ENCODE measurements at regions not wholly inside any gene's neighbourhood (a gene's known extent, or its start where the extent isn't known, plus 50 kb on each side); places are given as distances from the start of the nearest gene placed in this dataset.

DNA sequence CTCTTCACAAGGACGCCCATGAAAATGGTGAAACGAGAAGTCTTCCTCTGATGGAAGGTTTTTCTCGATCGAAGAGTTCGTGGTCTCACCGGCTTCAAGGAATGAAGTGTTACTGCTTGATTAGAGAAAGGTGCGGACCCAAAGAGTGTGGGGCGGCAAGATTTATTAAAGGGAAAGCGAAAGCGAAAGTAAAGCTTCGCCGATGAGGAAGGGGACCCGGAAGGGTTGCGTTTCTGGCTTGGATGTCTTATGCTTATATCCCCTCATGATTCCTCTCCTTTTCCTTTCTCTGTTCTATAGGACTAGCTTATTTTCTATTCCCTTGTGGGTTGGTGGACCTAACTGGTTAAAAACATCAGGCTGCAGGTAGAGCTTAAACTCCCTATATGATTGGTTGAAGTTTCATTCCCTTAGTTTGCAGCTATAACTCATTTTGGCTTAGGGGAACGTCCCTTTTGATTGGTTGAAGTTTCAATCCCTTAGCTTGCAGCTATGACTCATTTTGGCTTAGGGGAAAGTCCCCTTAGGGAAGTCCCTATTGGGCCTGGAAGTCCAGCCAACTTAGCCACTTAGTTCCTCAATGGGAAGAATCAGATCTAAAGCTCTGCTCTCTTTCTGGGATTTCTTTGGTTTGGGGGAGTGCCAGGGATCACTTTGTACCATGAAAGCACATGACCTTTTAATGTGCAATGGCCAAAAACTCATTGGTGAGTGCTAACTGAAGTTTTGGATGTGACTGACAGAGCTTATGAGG is 1025.0 kb upstream of the PCDH10 start:
- TF ChIP-seq, protein P1, sequence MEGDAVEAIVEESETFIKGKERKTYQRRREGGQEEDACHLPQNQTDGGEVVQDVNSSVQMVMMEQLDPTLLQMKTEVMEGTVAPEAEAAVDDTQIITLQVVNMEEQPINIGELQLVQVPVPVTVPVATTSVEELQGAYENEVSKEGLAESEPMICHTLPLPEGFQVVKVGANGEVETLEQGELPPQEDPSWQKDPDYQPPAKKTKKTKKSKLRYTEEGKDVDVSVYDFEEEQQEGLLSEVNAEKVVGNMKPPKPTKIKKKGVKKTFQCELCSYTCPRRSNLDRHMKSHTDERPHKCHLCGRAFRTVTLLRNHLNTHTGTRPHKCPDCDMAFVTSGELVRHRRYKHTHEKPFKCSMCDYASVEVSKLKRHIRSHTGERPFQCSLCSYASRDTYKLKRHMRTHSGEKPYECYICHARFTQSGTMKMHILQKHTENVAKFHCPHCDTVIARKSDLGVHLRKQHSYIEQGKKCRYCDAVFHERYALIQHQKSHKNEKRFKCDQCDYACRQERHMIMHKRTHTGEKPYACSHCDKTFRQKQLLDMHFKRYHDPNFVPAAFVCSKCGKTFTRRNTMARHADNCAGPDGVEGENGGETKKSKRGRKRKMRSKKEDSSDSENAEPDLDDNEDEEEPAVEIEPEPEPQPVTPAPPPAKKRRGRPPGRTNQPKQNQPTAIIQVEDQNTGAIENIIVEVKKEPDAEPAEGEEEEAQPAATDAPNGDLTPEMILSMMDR (IDR thresholded peaks at IDR 0.05): no peak
- Mint-ChIP-seq H3K4me3 (ENCODE audit: unreplicated experiment) (no peak overlapping the region), H3K4me1 (ENCODE audit: low read depth) (no peaks in the 10 kb centered on the region), H3K36me3 (ENCODE audit: low read depth) (no peaks in the 10 kb centered on the region), H3K9me3 (ENCODE audit: low read depth) (peaks cover 10% of the 10 kb centered on the region), H3K27me3 (ENCODE audit: low read depth) (no peaks in the 10 kb centered on the region), H3K27ac (ENCODE audit: unreplicated experiment) (no peak overlapping the region)
- DNase-seq (ENCODE audit: low spot score): no peak

DNA sequence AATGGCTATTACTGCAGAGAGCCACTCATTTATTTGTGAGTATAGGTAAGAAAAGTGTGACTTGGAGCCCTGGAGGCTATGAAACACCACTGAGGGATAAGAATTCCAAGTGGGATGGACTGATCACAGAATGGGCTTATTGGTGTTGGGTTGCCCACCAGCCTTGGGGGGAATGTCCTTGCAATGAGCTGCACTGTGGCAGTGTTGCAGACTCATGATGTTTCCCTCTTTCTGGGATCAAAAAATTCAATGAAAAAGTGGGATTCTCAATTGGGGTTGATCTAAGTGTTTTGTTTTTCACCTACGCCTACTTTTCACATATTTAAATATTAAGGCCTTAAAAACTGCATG is 1024.5 kb upstream of the PCDH10 start:
- H3K9me3 Mint-ChIP-seq (ENCODE audit: low read depth): peaks cover 8% of the 10 kb centered on the region
- TF ChIP-seq, protein P1 (IDR thresholded peaks at IDR 0.05): no peak
- no peak overlapping the region for H3K4me3 Mint-ChIP-seq (ENCODE audit: unreplicated experiment)
- no peak for DNase-seq (ENCODE audit: low spot score)
- H3K4me1 Mint-ChIP-seq (ENCODE audit: low read depth): no peaks in the 10 kb centered on the region
- H3K36me3 Mint-ChIP-seq (ENCODE audit: low read depth): no peaks in the 10 kb centered on the region
- H3K27me3 Mint-ChIP-seq (ENCODE audit: low read depth): no peaks in the 10 kb centered on the region
- H3K27ac Mint-ChIP-seq (ENCODE audit: unreplicated experiment): no peak overlapping the region

DNA sequence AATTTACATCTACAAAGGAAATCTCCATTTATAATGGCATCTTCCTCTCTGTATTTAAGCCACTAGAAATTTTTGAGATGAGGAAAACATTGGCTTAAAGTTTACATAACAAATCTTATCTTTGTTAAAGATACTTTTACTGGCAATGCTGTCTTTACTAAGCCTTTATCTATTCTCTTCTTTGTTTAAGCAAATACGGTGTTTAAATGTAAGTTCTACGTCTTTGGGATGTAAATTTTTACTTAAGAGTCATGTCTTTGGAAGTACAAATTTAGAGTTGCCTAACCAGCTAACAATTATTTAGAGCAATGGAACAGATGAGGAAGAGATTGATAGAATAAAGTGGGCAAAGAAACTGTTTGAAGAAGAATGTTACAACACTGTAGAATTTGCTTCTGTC is 1024.0 kb upstream of the PCDH10 start:
- TF ChIP-seq, protein P1 (IDR thresholded peaks at IDR 0.05): no peak
- Mint-ChIP-seq H3K9me3 (ENCODE audit: low read depth) (peaks cover 8% of the 10 kb centered on the region), H3K36me3 (ENCODE audit: low read depth) (no peaks in the 10 kb centered on the region), H3K4me1 (ENCODE audit: low read depth) (no peaks in the 10 kb centered on the region), H3K27me3 (ENCODE audit: low read depth) (no peaks in the 10 kb centered on the region), H3K4me3 (ENCODE audit: unreplicated experiment) (no peak overlapping the region), H3K27ac (ENCODE audit: unreplicated experiment) (no peak overlapping the region)
- DNase-seq (ENCODE audit: low spot score): no peak

DNA sequence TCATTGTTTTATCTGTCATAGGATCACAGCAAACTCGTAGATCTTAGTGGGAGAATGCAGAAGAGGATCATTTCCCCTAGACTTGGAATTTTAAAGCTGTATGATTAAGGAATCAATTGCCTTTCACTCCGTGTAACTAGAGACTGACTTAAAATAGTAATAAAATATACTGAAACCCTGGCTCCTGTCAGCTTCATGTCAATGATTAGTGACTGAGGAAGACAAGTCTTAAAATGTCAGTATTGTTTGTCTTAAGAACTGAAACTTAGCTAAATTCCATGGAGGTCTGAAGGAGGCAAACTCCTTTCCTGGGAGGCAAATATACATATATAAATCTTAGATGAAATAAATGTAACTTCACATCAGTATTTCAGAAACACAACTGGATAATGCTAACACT is 1016.7 kb upstream of the PCDH10 start:
- Mint-ChIP-seq H3K4me3 (ENCODE audit: unreplicated experiment) (no peak overlapping the region), H3K9me3 (ENCODE audit: low read depth) (peaks cover 6% of the 10 kb centered on the region), H3K36me3 (ENCODE audit: low read depth) (no peaks in the 10 kb centered on the region), H3K27ac (ENCODE audit: unreplicated experiment) (no peak overlapping the region), H3K4me1 (ENCODE audit: low read depth) (no peaks in the 10 kb centered on the region), H3K27me3 (ENCODE audit: low read depth) (no peaks in the 10 kb centered on the region)
- TF ChIP-seq, protein P1 (IDR thresholded peaks at IDR 0.05): no peak
- no peak for DNase-seq (ENCODE audit: low spot score)

DNA sequence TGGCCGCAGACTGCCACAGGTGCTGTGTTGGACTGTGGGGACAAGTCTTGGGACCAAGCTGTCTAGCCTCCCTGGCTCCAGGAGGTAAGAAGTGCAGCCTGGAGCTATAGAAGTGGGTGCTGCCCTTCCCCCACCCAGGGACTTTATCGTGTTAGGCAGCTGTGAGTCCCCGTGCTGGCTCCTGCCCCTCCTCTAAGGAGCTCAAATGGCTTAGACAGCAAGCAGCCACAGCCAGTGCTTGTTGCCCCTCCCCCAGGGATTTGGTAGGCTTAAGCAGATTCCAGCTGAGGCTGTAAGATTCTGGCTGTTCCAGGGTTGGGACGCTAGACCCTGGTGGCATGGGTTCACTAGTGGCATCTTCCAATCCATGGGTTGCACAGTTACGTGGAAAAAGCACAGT is 979.4 kb upstream of the PCDH10 start:
- Mint-ChIP-seq H3K27me3 (ENCODE audit: low read depth) (no peaks in the 10 kb centered on the region), H3K9me3 (ENCODE audit: low read depth) (peaks cover 18% of the 10 kb centered on the region), H3K4me3 (ENCODE audit: unreplicated experiment) (no peak overlapping the region), H3K36me3 (ENCODE audit: low read depth) (no peaks in the 10 kb centered on the region), H3K4me1 (ENCODE audit: low read depth) (no peaks in the 10 kb centered on the region), H3K27ac (ENCODE audit: unreplicated experiment) (no peak overlapping the region)
- DNase-seq (ENCODE audit: low spot score): no peak
- TF ChIP-seq, protein P1 (IDR thresholded peaks at IDR 0.05): no peak
